Skin epidermis (tissue), 12 donors: ENCODE measurements at regions not wholly inside any gene's neighbourhood (a gene's known extent, or its start where the extent isn't known, plus 50 kb on each side); places are given as distances from the start of the nearest gene placed in this dataset.

ENCODE experiments used
- H3K27ac ChIP-seq, 21 experiments: fragments of 200-600 bp; sonication (generic) in 11 of 21; one replicate each; pipeline ENCODE4 v1.5.0; 2020; ENCODE audit warnings: mild to moderate bottlenecking in 3 of 21, inconsistent platforms in 2 of 21, moderate library complexity in 2 of 21
- H3K4me3 ChIP-seq, 7 experiments: fragments of 200-600 bp; sonication (generic) in 2 of 7; one replicate each; pipeline ENCODE4 v1.5.0; 2020; ENCODE audit warnings: inconsistent platforms in 2 of 7, mild to moderate bottlenecking in 2 of 7, moderate library complexity in 1 of 7

- Histone ChIP-seq H3K27ac (no peak overlapping the region), H3K4me3 (no peak overlapping the region)
These were observed 181.8 kb upstream of the CIBAR2 start for GRCh38 chr16:85293904-85294642.

- Histone ChIP-seq H3K4me3 (no peak overlapping the region), H3K27ac (no peak overlapping the region)
These were observed 182.7 kb upstream of the CIBAR2 start for GRCh38 chr16:85294810-85295508.

DNA sequence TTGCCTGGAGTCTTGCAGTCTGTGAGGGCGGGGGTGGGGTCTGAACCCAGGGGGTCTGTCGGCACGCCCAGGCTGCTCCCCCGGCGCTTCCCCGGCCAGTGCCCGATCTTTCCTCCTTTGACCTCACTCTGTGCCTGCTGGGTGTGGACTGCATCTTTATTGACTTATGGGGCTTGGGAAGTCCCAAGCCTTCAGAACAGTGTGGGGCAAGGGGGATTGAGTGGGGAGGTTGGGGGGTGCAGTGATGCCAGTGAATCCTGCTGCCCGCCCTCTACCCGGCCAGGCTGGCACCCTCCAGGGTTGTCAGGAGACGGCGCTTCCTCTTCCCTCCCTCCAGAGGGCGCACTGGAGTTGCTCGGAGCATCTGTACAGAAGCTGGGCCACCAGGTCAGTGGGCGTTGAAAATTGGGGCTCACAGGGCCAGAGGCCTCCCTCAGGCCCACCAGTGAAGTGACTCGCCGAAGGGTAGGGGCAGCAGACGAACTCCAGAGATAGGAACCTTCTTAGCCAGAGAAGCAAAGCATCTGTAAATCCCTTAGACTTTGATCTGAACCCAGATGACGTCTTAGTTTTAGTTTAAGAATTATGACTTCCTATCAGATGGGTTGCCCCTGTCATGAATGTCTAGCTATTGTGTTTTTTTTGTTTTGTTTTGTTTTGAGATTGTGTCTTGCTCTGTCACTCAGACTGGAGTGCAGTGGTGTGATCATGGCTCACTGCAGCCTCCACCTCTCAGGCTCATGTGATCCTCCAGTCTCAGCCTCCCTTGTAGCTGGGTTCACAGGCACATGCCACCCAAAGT lies 184.8 kb upstream of the CIBAR2 start:
- Histone ChIP-seq H3K27ac (no peak overlapping the region), H3K4me3 (no peak overlapping the region)

GRCh38 chr16:85297881-85298280 lies 185.6 kb upstream of the CIBAR2 start:
- Histone ChIP-seq H3K4me3 (no peak overlapping the region), H3K27ac (no peak overlapping the region)

DNA sequence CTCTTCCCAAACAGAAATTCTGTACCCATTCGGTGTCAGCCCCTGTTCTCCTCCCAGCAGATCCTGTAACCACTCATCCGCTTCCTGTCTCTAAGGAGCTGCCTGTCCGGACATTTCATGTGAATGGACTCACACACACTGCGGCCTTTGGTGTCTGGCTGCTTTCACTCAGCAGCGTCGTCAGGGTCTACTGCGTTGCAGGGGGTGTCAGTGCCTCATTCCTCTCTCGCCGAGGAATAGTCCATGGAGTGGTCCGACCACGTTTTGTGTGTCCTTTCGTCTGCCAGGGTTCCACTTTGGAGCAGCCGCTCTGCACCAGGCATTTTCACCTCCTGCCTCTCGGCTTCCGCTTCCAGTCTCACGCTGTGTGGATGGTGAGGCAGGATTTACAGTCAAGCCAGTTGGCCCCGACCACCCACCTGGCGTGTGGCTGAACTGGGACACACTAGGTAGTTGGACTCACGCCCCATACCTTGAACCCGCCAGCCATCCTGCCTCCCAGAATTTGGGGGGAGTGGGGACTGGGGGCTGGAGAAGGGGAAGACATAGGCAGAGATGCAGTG lies 188.2 kb upstream of the CIBAR2 start:
- no peak overlapping the region for H3K4me3 ChIP-seq
- no peak overlapping the region for H3K27ac ChIP-seq

- no peak overlapping the region for H3K4me3 ChIP-seq
- H3K27ac ChIP-seq = no peak overlapping the region
These were observed 189.0 kb upstream of the CIBAR2 start for GRCh38 chr16:85301231-85301630.

GRCh38 chr16:85302018-85302847 lies 190.0 kb upstream of the CIBAR2 start:
- Histone ChIP-seq H3K4me3 (no peak overlapping the region), H3K27ac (no peak overlapping the region)

DNA sequence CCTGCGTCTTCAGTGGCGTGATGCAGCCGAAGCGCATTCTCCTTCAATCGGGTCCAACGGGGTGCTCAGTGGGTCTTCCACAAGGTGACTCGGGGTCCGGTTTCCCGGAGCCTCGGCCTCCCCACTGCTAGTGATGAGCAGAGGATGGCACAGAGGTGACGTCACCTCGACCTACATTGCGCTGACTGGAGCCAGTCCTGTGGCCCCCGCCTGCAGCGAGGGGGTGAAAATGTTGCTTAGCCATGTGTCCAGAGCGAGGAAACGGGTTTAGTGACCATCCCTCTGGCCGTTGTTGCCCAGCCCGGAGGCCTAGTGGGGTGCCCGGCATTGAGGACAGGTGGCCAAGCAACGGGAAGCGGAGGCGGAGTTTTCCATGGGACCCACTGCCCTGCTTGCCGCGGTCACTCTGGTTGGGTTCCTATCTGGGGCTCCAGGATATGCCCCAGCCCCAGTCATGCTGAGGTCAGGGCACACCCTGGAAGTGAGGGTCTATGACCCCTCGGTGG lies 190.6 kb upstream of the CIBAR2 start:
- Histone ChIP-seq H3K27ac (no peak overlapping the region), H3K4me3 (no peak overlapping the region)

GRCh38 chr16:85303354-85303883 lies 191.1 kb upstream of the CIBAR2 start:
- Histone ChIP-seq H3K27ac (no peak overlapping the region), H3K4me3 (no peak overlapping the region)

DNA sequence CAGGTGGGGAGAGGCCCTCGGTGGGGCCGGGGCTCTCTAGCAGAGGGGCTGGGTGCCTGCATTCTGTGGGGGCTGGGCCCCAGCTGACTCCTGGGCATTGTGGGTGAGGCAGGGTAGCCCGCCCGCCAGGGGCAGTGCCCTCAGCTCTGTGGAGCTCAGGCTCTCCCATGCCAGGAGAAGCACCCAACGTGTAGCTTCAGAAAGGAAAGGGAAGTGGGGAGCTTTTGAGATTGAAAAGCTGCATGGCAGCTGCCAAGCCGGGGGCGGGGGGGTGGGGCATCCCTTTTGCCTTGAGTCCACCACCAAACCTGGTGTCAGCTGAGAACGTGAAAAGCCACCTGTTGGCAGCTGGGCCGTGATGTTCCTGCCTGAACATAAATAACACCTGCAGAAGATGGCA lies 192.1 kb upstream of the CIBAR2 start:
- H3K4me3 ChIP-seq = no peak overlapping the region
- H3K27ac ChIP-seq = no peak overlapping the region

- no peak overlapping the region for H3K4me3 ChIP-seq
- H3K27ac ChIP-seq = peak overlapping the region in 1 of 21 experiments; percentile 41
These were observed 194.0 kb upstream of the CIBAR2 start for GRCh38 chr16:85306071-85306792.

DNA sequence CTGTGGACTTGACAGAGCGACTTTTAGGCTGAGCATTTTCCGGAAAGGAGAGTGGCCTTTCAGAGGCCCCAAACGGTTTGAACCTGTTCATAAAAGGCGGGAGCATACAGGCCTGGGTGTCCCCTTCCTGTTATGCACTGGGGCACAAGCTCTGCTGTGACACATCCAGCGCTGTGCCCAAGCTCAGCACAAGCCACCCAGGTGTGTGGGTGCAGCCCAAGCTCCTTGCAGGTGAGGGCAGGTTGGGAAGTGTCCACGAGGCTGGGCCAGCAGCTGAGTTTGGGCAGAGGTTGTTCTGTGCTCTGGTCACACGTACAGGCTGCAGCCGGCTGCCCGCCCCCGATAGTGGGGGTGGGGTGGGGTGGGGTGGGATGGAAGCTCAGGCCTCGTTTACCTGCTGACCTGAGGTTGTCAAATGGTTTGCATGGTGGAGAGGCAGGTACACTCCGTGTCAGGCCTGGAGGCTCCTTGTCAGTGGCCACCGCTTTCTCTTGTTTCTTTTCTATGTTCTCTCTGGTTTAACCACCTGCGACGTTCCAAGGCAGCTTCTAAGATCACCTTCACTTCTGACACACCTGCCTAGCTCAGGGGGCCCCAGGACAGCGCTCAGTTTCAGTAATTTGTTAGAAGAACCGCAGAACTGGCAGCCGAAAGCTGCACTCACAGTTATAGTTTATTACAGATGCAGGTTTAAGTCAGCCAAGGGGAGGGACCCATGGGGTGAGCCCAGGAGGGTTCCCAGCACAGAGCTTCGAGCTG lies 194.7 kb upstream of the CIBAR2 start:
- Histone ChIP-seq H3K4me3 (no peak overlapping the region), H3K27ac (peak overlapping the region in 2 of 21 experiments; percentile 12 to 41)

DNA sequence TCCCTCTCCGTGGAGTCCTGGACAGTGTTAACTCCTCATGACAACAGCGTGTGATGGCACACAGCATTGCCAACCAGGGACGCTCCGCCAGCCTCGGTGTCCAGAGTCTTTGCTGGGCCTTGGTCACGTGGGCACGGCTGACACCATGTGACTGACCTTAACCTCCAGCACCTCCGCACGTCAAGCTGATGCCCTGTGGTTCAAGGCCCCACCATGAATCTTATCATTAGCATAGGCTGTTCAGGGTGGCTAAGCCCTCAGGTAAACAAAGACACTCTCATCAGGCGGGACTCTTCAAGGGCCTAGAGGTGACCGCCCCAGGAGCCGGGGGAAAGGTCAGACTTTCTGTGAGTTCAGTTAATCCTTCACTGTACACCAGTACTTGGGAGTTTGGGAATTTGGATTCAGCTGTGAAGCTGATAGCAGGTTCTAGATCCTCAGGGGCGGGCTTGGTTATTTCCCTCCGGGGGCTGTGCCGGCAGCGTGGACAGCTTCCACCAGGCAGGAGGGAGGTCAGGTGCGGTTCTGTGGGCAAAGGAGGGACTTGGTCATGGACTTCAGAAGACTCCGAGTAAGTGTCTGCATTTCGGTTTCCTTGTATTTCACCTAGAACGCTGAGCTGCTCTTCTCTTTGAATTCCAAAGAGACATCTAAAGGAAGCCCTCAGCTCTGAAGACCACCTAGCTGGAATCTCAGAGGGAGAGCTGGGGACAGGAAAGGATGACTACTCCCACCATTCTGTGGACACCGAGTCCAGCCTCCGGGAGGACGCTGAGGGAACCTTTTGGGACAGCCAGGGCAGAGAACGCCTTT lies 195.5 kb upstream of the CIBAR2 start:
- H3K27ac ChIP-seq = peak overlapping the region in 2 of 21 experiments; percentile 12 to 41
- H3K4me3 ChIP-seq = no peak overlapping the region

GRCh38 chr16:85308611-85309540 lies 196.6 kb upstream of the CIBAR2 start:
- H3K4me3 ChIP-seq = no peak overlapping the region
- peak overlapping the region in 2 of 21 experiments; percentile 6 to 29 for H3K27ac ChIP-seq

DNA sequence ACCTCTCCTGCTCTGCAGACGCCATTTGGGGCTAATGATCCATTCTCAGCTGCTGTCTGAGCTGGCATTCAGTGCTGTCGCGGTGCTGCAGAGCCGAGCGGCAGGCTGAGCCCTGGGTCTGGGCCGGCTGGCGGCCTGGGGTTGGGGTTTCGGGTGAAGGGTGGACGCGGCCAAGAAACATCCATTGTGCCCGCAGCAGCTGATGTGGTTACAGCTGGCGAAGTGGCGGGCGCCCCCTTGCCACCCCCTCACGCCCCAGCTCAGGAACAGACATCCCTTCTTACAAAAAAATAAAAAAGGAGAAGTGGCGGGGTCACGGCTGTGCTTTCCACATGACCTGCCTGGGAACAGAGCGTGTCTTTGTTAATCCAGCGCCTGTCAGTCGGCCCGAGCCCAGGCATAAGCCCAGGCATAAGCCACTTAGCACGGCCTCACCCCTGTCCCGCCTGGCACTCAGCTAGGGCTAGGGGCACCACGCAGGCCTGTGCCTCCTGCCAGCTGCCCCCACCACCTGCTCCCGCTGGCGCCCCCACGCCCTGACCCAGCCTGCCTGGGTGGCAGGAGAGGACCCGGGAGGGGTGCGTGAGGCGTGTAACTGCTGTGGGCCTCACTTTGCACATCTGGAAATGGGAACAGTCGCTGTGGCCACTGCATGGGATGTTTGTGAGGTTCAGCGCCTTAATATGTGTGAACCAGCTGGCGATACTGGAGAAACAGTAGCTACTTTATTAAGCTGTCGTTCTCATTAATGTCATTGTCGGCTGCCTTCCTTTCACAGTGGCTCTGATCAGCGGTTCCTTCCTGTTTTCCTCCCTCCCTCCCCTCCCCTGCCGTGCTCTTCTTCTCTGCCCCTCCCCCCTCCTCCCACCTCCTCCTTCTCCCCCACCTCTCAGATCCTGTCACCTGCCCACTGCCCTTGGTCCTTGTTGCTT lies 197.7 kb upstream of the CIBAR2 start:
- Histone ChIP-seq H3K4me3 (no peak overlapping the region), H3K27ac (peak overlapping the region in 10 of 21 experiments; percentile 27 to 70 (median 54))
